HepG2 (cell line): ENCODE measurements at regions not wholly inside any gene's neighbourhood (a gene's known extent, or its start where the extent isn't known, plus 50 kb on each side); places are given as distances from the start of the nearest gene placed in this dataset.

Source experiments
- ATAC-seq: fragments of 200-7000 bp; cut with Tn5 transposase; 3 replicates; pipeline ENCODE4 v1.9.1; 2020; ENCODE audit warnings: mild to moderate bottlenecking, moderate library complexity
- BruUV-seq: library from RNA; stranded (reverse); fragments of 400-500 nt; replicated peaks from 2 replicates; lab custom pipeline; 2021; lab: Mats Ljungman, UMichigan
- CTCF ChIA-PET: fragments of 300-600 bp; formaldehyde crosslinking; extraction: SDS; loops from one replicate; lab custom pipeline; 2021; ENCODE audit warnings: low total read pairs, inconsistent platforms, low intra/inter-chr PET ratio; lab: Yijun Ruan, JAX
- POLR2A ChIA-PET: fragments of 350-600 bp; sonication (Branson Sonifier 250); formaldehyde crosslinking; loops from one replicate; lab custom pipeline; 2020; ENCODE audit warnings: antibody characterized with exemption, inconsistent platforms; lab: Yijun Ruan, JAX
- DNase-seq: peaks from one replicate; pipeline ENCODE4 v3.0.0-alpha.2; 2015; ENCODE audit warnings: low spot score
- FAIRE-seq: peaks from 3 replicates; lab custom pipeline; 2011; peaks lifted over from hg19 to GRCh38; lab: Jason Lieb, UNC
- H2AFZ ChIP-seq: one replicate; pipeline ENCODE4 v1.6.1; 2011; ENCODE audit warnings: low read length, inconsistent platforms
- H3K27ac ChIP-seq: fragments of 300-600 bp; 3 replicates; pipeline ENCODE4 v1.8.0; 2011; ENCODE audit warnings: mixed run types, mild to moderate bottlenecking, mixed read lengths, low read length, inconsistent platforms; ENCODE audit not compliant: insufficient read depth; ENCODE audit errors: extremely low read length
- H3K27me3 ChIP-seq, 2 experiments: fragments of 200-600 bp in 1 of 2; 2 replicates in 1 of 2; 3 replicates in 1 of 2; pipeline versions ENCODE4 v1.6.0 to v1.8.0; 2011; ENCODE audit warnings: low read length in 2 of 2, mild to moderate bottlenecking in 2 of 2, moderate library complexity in 2 of 2, inconsistent platforms in 1 of 2; ENCODE audit not compliant: insufficient read depth in 2 of 2, control insufficient read depth in 1 of 2
- H3K36me3 ChIP-seq, 2 experiments: fragments of 200-600 bp in 1 of 2; replicated peaks in 1 of 2; 2 replicates in 1 of 2; 3 replicates in 1 of 2; pipeline versions ENCODE4 v1.5.1 to v1.8.0; 2011; ENCODE audit warnings: low read length in 2 of 2, inconsistent platforms in 1 of 2; ENCODE audit not compliant: insufficient read depth in 2 of 2, control insufficient read depth in 1 of 2
- H3K4me1 ChIP-seq: 2 replicates; pipeline ENCODE4 v1.5.1; 2012; ENCODE audit warnings: low read length, inconsistent platforms; ENCODE audit not compliant: insufficient read depth
- H3K4me2 ChIP-seq: 2 replicates; pipeline ENCODE4 v1.6.0; 2011; ENCODE audit warnings: low read depth, low read length, inconsistent platforms
- H3K4me3 ChIP-seq, 3 experiments: fragments of 200-600 bp in 1 of 3; sonication (generic), shearing (Covaris generic) in 1 of 3; replicated peaks in 1 of 3; 2 replicates each; pipeline ENCODE4 v1.5.1; 2011 to 2016; ENCODE audit warnings: low read length in 3 of 3, inconsistent platforms in 2 of 3, low read depth in 2 of 3, mild to moderate bottlenecking in 2 of 3, control low read depth in 1 of 3, mixed read lengths in 1 of 3; ENCODE audit not compliant: insufficient read depth in 1 of 3
- H3K79me2 ChIP-seq: one replicate; pipeline ENCODE4 v1.6.1; 2011; ENCODE audit warnings: low read length, inconsistent platforms; ENCODE audit not compliant: insufficient read depth
- H3K9ac ChIP-seq: 2 replicates; pipeline ENCODE4 v1.6.0; 2011; ENCODE audit warnings: mild to moderate bottlenecking, low read depth, low read length, inconsistent platforms; ENCODE audit not compliant: insufficient read depth
- H3K9me3 ChIP-seq: 2 replicates; pipeline ENCODE4 v1.5.1; 2012; ENCODE audit warnings: mild to moderate bottlenecking, low read length
- H4K20me1 ChIP-seq: 2 replicates; pipeline ENCODE4 v1.6.0; 2011; ENCODE audit warnings: inconsistent platforms, mild to moderate bottlenecking, low read length, moderate library complexity; ENCODE audit not compliant: insufficient read depth
- AFF4 ChIP-seq: sonication (generic); formaldehyde crosslinking; IDR thresholded peaks from 2 replicates; pipeline ENCODE4 v1.4.0; 2020; ENCODE audit warnings: missing genetic modification reagents
- ARID4A ChIP-seq: sonication (generic); formaldehyde crosslinking; IDR thresholded peaks from 2 replicates; pipeline ENCODE4 v1.5.0; 2020; ENCODE audit warnings: mild to moderate bottlenecking, missing genetic modification reagents, borderline replicate concordance
- EZH2 ChIP-seq: conservative IDR thresholded peaks from 2 replicates; pipeline ENCODE4 v1.6.1; 2012; ENCODE audit warnings: mild to moderate bottlenecking, low read depth, low read length, moderate library complexity
- RXRB ChIP-seq: IDR thresholded peaks from 2 replicates; pipeline ENCODE4 v1.6.1; 2016; ENCODE audit warnings: borderline replicate concordance, missing genetic modification reagents, missing compliant biosample characterization
- TEAD2 ChIP-seq: sonication (generic); formaldehyde crosslinking; IDR thresholded peaks from 2 replicates; pipeline ENCODE4 v1.9.0; 2021; ENCODE audit warnings: missing genetic modification reagents
- TERF1 ChIP-seq: sonication (generic); formaldehyde crosslinking; IDR thresholded peaks from 2 replicates; pipeline ENCODE4 v1.8.0; 2022; ENCODE audit warnings: mild to moderate bottlenecking, missing genetic modification reagents, moderate library complexity
- ZNF234 ChIP-seq: sonication (generic); formaldehyde crosslinking; conservative IDR thresholded peaks from 2 replicates; pipeline ENCODE4 v1.5.1; 2020; ENCODE audit warnings: mild to moderate bottlenecking, missing genetic modification reagents
- ZNF235 ChIP-seq: sonication (generic); formaldehyde crosslinking; IDR thresholded peaks from 2 replicates; pipeline ENCODE4 v1.8.1; 2023; ENCODE audit warnings: mild to moderate bottlenecking, missing genetic modification reagents, borderline replicate concordance
- ZNF263 ChIP-seq: sonication (generic); formaldehyde crosslinking; IDR thresholded peaks from 2 replicates; pipeline ENCODE4 v1.4.0; 2020; ENCODE audit warnings: missing genetic modification reagents
- ZNF451 ChIP-seq: sonication (generic); formaldehyde crosslinking; IDR thresholded peaks from 2 replicates; pipeline ENCODE4 v1.5.0; 2020; ENCODE audit warnings: mild to moderate bottlenecking, missing genetic modification reagents
- WGBS: methylation state at CpG from one replicate; pipeline ENCODE4 v1.1.6; 2017; ENCODE audit warnings: low lambda C conversion rate; 5-methylcytosine and 5-hydroxymethylcytosine counted together
- in situ Hi-C: cut with HindIII; loops from 2 replicates; pipeline ENCODE4 v1.10.0; 2017; ENCODE audit warnings: low pct_unique_long_range_greater_than_20kb; ENCODE audit not compliant: extremely low pct_ligation_motif_present
- intact Hi-C: fragments of 100-400 bp; cut with micrococcal nuclease; formaldehyde crosslinking; loops from one replicate; pipeline ENCODE4 v1.10.0; 2022; ENCODE audit not compliant: unreplicated experiment

- ChIA-PET CTCF (no interaction called here), POLR2A (no interaction called here)
- no TSS peak for BruUV-seq
- DNase-seq, result no peak
- H3K9ac ChIP-seq, result no peak overlapping the region
- no peak overlapping the region for H3K4me2 ChIP-seq
- H3K27me3 ChIP-seq, result no peaks in the 10 kb centered on the region
- no peak for FAIRE-seq
- peaks cover 39% of the 10 kb centered on the region; the same call in 1 of the 2 replicates for H3K9me3 ChIP-seq
- H3K4me3 ChIP-seq, result no peak overlapping the region
- intact Hi-C loops, result no loop called here
- no peaks in the 10 kb centered on the region for H3K4me1 ChIP-seq
- no peak for ATAC-seq
- no peak overlapping the region for H3K27ac ChIP-seq
- in situ Hi-C loops, result no loop called here
- H2AFZ ChIP-seq, result no peak overlapping the region
- WGBS, result under 1% methylated on average over 3 of the region's 3 CpGs
- no peaks in the 10 kb centered on the region for H3K79me2 ChIP-seq
- H3K36me3 ChIP-seq, result no peaks in the 10 kb centered on the region
- H4K20me1 ChIP-seq, result no peaks in the 10 kb centered on the region
- TF ChIP-seq EZH2 (no peak), RXRB (no peak), AFF4 (CRISPR knock-in tag) (no peak), ZNF235 (CRISPR knock-in tag) (no peak), ZNF234 (CRISPR knock-in tag) (no peak), TERF1 (CRISPR knock-in tag) (no peak), ZNF263 (CRISPR knock-in tag) (no peak), TEAD2 (no peak), ARID4A (CRISPR knock-in tag) (no peak), ZNF451 (CRISPR knock-in tag) (no peak)
Measured at GRCh38 chr12:87094356-87094755, 838.2 kb upstream of the MGAT4C start.
